CD4-positive, alpha-beta T cell treated with Interferon alpha-2 for 1 hour (primary cell): ENCODE measurements at regions not wholly inside any gene's neighbourhood (a gene's known extent, or its start where the extent isn't known, plus 50 kb on each side); places are given as distances from the start of the nearest gene placed in this dataset.
"Not testable (repeated sequence)": the region's sequence is repeated elsewhere in the genome, so short reads cannot be mapped to it uniquely, and the experiment has no call there.

Experiments
- DNase-seq, 2 donors: peaks; one replicate each; pipeline ENCODE4 v3.0.0-alpha.2; 2020 to 2022

DNA sequence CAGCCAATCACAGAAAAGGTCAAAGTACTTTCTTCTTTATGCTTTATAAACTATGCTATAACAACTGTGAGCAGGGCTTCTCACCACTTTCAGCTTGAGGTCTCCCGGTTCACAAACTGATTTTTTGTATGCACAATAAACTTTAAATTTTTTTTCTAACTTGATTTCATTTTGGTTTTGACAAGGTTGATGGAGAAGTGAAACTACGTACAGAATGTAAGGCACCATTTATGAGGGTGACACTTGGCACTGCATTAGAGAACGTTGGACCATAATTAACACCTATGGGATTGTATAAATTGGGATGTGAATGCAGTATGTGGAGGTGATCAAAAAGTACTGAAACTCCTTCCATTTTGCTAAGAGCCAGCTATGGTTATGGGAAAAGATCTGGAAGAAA lies 857.9 kb upstream of the HTR2C start:
- DNase-seq, result no peak

DNA sequence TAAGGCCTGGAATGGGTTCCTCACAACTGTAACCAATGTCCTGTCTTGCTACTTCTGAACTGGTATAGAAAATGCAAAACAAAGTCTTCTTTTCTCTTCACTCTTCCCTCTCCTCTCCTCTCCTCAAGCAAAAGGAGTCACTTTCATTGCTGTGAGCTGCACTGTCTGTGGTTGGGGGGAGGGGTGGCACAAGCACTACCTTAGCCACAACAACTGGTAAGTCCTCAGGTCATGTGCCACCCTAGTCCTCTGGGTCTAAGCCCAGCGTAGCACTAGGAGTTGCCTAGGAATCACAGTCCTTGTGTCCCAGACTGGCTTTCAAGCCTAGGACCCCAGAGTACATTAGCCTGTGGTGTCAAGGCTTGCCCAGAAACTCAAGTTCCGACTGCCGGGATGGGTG lies 859.3 kb upstream of the AMOT start:
- DNase-seq, result no peak

DNA sequence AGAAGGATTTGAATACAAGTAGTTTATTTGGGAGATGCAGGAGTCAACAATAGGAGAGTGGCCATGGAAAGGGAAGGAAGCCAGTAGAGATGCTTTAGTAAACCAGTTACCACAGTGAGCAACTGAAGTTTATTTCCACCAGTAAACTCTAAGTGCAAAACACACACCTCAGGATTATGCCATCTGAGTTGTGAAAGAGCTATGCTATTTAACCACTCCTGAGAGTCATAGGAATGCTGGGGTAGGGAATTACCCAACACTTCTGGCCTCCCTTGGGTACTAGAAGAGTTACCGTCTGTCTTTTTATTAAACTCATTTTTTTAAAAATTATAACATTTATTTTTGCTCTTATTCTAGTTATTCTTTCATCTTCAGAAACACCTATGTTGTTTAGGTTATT lies 834.6 kb upstream of the AMOT start:
- DNase-seq, result no peak

DNA sequence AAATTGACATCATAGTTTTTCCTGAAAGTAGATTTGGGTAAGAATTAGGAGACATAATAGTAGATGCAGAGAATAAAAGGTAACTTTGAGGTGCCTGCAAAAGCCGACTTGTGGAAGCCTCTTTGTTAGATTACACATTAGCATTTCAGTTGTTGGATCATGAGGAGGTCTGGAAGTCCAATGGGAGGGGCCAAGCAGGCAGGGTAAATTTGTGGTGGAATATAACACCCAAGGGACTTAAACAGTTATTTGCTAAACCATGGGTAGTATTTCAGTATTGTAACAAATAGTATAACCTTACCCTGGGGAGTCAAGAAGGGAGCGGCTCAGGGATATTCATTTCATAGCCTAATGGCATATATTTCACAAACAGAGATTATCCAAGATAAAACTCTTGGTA lies 810.7 kb upstream of the AMOT start:
- no peak for DNase-seq

DNA sequence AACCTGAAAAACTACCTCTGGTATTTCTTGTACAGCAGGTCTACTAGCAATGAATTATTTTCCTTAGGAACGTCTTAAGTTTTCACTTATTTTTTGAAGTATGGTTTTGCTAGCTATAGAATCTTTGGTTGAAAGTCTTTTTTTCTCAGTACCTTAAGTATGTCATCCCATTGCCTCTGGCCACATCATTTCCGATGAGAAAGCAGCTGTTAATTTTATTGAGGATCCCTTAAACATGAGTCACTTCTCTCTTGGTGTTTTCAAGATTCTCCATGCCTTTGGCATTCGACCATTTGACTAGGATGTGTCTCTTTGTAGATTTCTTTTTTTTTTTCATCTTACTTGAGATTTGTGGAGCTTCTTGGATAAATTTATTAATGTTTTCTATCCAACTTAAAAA lies 803.8 kb upstream of the AMOT start:
- DNase-seq, result no peak

DNA sequence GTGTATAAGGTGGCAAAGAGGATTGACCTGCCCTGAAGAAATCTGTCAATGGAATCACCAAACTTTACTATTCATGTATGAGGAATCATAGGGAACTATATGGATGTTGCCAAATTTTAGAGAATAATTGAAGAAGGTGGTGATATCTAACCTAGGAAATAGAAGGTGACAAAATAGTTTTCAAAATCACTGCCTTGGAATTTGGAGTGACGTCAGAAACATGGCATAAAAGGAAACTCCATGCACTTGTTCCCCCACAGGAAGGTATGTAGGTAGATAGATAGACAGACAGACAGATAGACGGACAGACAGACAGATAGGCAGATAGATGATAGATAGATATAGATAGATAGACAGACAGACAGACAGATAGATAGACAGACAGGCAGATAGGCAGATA lies 793.9 kb upstream of the AMOT start:
- no peak for DNase-seq

DNA sequence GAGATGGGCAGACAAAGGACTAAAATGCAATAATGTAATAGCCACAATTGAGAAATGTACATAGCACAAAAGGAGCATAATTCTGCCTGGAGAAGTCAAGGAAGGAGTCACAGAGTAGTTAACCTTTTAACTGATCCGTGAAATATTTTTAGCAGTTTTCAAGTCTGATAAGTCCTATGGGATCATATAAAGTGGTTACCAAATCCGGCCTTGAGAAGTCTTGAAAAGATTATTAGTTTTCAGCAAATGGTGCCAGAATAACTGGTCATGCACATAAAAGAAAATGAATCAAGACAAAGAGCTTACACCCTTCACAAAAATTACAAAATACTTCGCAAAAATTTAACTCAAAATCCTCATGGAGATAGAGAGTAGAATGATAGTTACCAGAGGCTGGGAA lies 788.7 kb upstream of the AMOT start:
- DNase-seq, result no peak

DNA sequence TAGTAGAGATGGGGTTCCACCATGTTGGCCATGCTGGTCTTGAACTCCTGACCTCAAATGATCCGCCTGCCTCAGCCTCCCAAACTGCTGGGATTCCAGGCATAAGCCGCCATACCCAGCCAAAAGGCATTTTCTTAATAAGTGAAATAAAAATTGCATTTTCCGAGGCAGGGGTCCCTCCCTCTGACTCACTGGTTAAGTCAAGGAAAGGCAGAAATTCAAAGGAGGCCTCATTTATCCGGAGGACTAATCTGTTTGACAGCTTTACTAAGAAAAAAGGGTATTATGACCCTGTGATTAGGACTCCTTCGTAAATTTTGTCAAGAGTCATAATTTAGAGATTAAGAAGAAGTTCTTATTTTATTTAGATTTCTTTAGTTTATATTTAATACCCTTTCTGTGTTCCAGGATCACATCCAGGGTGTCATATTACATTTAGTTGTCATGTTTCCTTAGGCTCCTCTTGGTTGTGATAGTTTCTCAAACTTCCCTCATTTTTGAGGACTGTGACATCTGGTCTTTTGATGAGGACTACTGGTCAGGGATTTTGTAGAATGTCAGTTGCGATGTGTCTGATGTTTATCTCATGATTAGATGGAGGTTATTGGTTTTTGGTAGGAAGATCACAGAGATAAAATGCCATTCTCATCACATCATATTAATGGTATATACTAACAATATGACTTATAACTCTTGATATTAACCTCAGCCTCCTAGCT lies 753.7 kb upstream of the AMOT start:
- no peak for DNase-seq

DNA sequence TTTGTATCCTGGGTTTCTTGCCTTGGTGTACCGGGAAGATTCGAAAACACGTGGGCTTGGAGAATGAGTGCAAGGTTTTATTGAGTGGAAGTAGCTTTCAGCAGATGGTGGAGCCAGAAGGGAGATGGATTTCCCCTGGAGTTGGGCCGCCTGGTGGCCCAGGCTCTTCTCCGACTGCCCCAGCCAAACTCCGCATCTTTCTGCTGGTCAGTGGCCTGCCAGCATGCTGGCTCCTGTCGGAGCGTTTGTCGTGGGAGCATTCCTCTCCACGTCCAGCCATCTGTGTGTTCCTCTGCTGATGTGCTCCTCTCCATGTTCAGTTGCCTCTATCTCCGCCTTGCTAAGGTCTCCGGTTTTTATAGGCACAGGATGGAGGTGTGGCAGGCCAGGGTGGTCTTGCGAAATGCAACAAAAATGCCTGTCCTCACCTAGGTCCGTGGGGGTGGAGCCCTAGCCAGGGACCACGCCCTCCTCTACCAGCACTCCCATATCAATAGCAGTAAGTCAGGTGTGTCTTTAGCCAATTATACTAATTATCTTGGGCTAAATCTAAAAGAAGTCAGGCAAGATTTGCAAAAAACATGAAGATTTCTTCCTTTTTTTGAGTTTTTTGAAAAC lies 745.8 kb upstream of the AMOT start:
- DNase-seq, result no peak

DNA sequence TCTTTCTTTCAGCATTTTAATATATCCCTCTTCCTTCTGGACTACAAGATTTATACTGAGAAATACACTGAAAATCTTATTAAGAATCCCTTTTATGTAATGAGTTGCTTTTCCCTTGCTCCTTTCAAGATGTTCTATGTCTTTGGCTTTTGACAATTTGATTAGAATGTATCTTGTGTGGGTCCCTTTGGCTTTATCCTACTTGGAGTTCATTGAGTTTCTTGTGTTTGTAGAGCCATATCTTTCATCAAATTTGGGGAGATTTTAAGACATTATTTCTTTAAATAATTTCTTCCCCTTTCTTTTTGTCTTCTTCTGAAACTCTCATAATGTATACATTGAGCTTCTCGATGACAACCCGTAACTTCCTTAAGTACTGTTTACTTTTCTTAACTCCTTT lies 739.9 kb upstream of the AMOT start:
- no peak for DNase-seq

DNA sequence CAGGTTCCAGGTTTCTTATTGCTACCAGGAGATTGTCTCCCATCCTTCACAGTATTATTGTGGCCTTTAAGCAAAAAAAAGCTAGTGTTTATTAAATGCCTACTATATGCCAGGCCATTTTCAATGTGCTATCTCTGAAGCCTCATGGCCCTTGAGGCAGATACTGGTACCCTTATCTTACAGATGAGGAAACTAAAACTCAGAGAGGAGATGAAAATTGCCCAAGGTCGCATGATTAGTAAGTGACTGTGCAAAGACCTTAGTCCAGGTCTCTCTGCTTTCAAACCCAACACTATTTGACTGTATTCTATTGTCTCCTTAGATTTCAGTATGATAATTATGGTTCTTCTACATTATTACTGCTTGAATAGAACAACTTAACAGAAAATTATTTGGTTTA lies 717.9 kb upstream of the AMOT start:
- no peak for DNase-seq

DNA sequence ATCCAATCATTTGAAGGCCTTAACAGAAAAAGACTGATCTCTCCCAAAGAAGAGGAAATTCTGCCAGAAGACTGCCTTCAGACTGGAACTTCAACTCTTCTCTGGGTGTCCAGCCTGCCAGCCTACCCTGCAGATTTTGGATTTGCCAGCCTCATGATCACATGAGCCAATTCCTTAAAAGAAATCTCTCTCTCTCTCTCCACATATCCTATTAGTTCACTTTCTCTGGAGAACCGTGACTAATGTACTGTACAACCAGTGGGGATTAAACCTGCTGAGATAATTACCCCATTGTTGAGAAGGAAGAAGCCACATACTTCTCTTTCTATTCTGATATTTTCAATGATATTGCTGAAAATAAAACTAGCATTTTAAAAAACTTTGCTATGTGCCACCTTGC lies 711.3 kb upstream of the AMOT start:
- DNase-seq, result no peak

DNA sequence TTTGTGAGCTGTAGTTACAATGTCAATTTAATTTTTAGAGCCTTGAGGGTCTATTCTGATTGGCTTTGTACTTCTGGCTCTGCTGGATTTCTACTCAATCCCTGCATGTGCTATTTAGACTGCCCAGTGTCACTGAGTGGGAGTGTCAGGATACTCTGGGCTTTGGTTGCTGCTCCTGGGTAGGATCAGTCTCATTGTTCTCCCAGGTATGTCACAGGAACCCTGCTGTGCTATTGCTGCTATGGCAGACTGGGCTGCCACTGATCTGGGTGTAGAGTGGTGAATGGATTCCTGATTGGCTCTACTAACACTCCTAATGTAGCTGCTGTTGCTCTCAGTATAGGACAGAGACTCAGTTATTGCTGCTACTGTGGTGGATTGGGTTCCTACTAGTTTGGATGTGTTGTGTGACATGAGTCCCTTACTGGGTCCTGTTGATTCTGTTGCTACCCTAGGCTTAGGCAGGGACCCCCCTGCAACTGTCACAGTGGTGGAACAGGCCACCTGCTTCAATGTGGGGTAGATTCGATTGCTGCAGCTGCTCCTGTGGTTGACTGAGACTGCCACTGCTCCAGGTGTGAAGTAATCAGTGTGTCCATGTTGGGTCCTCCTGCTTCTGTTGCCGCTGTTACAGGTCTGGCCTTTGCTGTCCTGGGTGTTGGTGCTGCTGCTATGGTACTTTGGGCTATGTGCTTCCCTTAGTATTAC lies 707.8 kb upstream of the AMOT start:
- no peak for DNase-seq

DNA sequence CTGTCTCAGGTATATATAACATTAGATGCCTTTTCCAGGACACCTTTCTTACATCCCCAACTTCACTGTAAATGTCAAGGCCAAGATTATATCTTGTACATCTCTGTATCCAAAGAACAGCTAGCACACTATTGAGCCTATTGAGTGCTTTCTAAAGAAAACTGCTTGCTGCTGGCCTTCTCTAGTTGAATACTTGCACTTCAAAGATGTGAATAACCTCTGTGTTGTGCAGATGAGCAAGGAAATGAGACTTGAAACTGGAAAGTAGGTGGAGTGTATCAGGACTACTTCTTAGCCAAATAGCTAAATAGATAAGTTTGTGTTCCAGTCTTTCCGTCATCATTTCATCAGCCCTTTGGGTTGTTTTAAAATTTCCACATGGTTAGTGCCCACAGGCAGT lies 704.4 kb upstream of the AMOT start:
- DNase-seq, result no peak

DNA sequence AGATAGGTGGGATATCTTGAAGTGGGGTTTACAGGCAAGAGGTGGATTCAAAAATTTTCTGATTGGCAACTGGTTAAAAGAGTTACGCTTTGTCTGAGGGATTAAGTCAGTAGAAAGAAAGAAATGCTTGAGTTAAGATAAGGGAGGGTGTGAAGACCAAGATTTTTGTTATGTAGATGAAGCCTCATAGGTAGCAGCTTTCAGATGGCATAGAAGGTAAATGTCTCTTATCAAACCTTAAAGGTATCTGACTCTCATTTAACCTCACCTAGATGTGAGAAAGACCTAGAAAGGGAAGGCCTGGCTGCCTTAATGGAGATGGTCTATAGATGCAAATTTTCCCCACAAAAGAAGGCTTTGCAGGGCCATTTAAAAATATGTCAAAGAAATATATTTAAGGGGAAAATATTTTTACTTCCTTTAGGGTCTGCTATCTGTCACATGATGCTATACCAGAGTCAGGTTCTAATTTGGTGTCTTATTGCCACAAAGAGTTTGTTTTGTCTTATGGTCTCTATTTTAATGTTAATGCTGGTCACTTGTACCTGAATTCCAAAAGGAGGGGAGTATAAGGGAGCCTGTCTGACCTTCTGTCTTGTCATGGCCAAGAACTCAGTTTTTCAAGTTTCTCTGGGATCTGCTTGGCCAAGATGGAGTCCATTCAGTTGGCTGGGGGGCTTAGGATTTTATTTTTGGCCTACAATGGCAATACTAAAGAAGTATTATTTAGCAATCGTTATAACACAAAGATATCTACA lies 699.1 kb upstream of the AMOT start:
- no peak for DNase-seq

DNA sequence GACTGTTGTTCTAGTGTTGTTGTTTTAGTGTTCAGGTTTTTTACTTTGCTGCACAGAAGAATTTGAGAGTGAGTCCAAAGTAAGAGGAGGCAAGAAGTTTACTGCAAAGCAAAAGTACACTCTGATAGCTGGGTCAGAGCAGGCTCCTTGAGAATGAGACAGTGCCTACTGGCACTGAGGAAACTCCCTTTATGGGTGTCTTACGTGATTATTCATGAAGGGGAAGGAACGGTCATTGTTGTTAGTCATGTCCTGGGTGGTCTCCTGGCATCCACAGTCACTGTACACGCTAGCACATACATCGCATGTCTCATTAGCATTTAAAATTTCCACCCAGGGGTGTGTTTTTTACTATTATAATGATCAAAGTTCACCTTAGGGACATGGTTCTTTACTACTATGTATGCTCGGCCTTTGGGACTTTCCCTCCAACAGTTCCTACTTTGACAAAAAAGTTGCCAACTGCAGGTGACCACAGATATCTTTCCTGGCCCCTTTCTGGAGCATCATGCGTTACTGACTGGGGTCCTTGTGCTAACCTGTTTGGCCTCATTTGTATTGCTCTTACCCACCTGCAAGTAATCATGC lies 688.9 kb upstream of the AMOT start:
- no peak for DNase-seq

DNA sequence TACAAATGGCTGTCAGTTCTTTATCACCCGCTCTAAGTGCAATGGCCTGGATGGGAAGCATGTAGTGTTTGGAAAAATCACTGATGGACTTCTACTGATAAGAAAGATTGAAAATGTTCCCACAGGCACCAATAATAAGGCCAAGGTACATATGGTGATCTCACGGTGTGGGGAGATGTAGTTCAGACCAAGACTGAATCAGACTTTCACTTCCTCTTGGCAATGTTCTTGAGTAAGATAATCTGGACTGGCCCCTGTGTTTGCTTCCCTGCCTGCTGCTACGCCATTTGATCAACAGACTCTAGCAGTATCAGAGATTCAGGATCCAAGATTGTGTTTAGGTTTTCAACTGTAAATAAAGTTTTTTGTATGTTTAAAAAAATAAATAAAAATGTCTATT lies 682.2 kb upstream of the AMOT start:
- no peak for DNase-seq

DNA sequence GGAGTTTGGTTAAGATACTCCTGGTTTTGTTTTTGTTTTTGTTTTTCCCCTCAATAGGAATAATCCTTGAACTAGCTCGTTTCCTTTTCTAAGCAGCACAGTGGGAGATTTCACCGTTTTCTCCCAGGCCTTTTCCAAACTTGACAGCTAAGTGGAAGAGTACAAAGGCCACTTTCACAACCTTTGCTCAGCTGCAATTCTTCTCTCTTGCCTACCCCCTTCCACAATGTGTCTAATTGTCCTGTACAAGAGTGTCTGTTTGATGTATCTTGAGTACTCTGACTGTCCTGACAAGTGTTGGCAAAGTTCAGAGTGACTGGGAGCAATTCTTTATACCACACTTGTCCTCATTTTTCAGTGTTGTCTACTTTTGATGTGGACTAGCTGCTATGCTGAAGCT lies 674.3 kb upstream of the AMOT start:
- DNase-seq, result no peak

DNA sequence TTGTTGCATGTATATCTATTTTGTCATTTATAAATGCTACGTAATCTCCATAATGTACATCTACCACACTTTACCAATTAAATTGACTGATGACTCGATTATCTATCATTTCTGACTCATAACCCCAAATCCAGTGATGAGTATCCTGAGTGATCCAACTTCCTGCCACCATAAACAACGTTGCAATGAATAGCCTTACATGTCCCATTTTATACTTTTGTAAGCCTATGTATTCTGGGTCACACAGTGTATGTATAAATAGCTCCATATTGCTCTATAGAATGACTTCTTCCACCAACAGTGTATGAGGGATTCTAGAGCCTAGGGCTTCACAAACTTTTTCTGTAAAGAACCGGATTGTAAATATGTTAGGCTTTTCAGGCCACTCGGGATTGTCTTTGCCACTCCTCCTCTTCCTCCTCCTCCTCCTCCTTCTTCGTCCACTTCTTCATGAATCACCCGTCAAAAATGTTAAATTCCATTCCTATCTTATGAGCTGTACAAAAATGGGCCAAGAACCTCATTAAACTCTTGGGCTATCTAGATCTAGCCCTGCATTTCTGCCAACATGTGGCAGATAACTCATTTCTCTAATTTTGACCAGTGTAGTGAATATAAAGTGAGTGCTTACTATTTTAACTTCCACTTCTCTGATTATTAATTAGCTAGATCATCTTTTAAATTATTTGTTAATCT lies 672.2 kb upstream of the AMOT start:
- no peak for DNase-seq

DNA sequence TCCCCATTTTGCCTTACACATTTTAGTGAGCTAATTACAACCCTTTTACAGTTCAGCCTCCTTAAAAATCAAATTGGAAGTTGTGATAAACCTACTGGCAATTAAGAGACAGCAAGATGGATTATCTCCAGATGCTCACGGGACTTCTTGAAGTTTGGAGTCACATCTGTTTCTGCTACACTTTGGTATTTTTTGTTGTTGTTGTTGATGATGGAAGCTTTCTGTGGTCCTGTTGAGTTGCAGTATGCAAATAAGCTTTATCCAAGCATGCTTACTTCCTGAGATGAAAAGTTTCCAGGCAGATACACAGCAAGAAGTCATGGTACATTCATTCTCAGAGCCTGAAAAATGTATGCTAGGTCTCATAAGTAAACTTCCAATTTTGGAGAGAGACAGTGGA lies 670.0 kb upstream of the AMOT start:
- no peak for DNase-seq

DNA sequence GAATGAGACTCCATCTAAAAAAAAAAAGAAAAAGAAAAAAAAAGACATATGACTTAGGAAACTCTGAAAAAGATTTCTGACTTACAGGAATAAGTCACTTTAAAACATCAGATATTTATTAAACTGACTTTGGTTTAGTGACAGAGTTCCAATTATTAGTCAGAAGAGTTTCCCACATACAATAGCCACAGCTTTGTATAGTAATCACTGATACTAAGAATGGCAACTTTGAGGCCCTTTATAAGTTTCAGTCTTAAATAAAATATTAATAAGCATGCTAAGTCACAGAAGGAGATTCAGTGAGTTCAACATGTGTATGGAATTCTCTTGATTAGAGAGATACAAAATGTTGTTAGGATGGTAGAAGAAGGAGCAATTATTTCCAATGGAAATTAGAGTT lies 652.3 kb upstream of the AMOT start:
- DNase-seq, result no peak

DNA sequence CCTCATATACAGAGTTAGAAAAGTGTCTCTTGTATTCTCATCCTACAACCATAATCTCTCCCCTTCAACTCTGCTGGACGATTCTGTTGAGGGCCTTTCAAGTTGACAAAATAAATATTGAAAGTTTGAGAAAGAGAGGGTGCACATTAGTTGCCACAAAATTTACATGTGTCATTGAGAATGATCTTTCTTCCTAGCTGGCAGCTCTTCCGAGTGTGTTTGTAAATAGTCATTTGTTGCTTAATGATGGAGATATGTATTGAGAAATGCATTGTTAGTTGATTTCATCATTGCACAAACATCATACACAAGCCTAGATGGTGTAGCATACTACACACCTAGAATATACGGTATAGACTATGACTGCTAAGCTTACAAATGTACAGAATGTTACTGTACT lies 632.8 kb upstream of the AMOT start:
- DNase-seq, result no peak

DNA sequence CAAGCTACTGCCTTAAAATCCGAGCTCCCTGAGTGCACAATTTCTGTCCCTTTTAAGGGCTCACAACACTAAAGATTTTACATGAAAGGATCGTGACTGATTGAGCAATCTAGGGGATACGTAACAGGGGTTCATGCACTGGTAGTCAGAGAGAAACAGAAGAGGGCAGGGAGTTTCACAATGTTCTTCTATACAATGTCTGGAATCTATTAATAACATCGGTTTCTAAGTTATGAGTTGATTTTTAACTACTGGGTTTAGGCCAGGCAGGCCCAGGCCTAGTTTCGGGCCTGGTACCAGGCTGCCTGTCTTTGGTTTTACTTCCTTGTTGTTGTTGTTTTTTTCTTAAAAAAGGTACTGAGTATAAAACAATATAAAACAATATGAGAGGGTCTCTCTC lies 632.4 kb upstream of the AMOT start:
- not testable (repeated sequence) for DNase-seq
